GM23338 (cell line): ENCODE measurements at regions not wholly inside any gene's neighbourhood (a gene's known extent, or its start where the extent isn't known, plus 50 kb on each side); places are given as distances from the start of the nearest gene placed in this dataset.

Experiments used
- ATAC-seq: fragments of 200-7000 bp; cut with Tn5 transposase; 3 replicates; pipeline ENCODE4 v1.9.1; 2020
- DNase-seq: peaks from one replicate; pipeline ENCODE4 v3.0.0-alpha.2; 2015; ENCODE audit warnings: low spot score
- H2AFZ ChIP-seq: fragments of 200-600 bp; sonication (generic); 2 replicates; pipeline ENCODE4 v1.8.0; 2016; ENCODE audit warnings: antibody characterized with exemption, mild to moderate bottlenecking, moderate library complexity
- H3F3A ChIP-seq: fragments of 200-600 bp; sonication (generic); replicated peaks from 2 replicates; pipeline ENCODE4 v1.8.0; 2017; ENCODE audit warnings: antibody characterized with exemption, mixed run types, low read depth
- H3K27ac ChIP-seq: fragments of 200-600 bp; sonication (generic); 2 replicates; pipeline ENCODE4 v1.6.1; 2016; ENCODE audit warnings: low read depth
- H3K27me3 ChIP-seq: fragments of 200-600 bp; sonication (generic); 2 replicates; pipeline ENCODE4 v1.8.0; 2016; ENCODE audit warnings: mild to moderate bottlenecking, mixed run types, moderate library complexity; ENCODE audit not compliant: insufficient read depth
- H3K36me3 ChIP-seq: fragments of 200-600 bp; sonication (generic); 2 replicates; pipeline ENCODE4 v1.8.0; 2016; ENCODE audit warnings: mild to moderate bottlenecking; ENCODE audit not compliant: insufficient read depth
- H3K4me1 ChIP-seq: fragments of 200-600 bp; sonication (generic); 2 replicates; pipeline ENCODE4 v1.8.0; 2016; ENCODE audit warnings: mild to moderate bottlenecking, moderate library complexity; ENCODE audit not compliant: insufficient read depth
- H3K4me2 ChIP-seq: fragments of 200-600 bp; sonication (generic); 2 replicates; pipeline ENCODE4 v1.7.1; 2017; ENCODE audit warnings: mixed run types
- H3K4me3 ChIP-seq: fragments of 200-600 bp; sonication (generic); 2 replicates; pipeline ENCODE4 v1.6.1; 2016; ENCODE audit warnings: mixed run types
- H3K79me2 ChIP-seq: fragments of 200-600 bp; sonication (generic); replicated peaks from 2 replicates; pipeline ENCODE4 v1.8.0; 2017; ENCODE audit warnings: mild to moderate bottlenecking; ENCODE audit not compliant: insufficient read depth
- H3K9me2 ChIP-seq: fragments of 200-600 bp; sonication (generic); 2 replicates; pipeline ENCODE4 v1.8.0; 2017; ENCODE audit not compliant: insufficient read depth
- H4K20me1 ChIP-seq: fragments of 200-600 bp; sonication (generic); replicated peaks from 2 replicates; pipeline ENCODE4 v1.8.0; 2017; ENCODE audit warnings: mild to moderate bottlenecking; ENCODE audit not compliant: insufficient read depth
- H3K27ac Mint-ChIP-seq: 2 replicates; pipeline ENCODE4 v1.8.0; 2020; ENCODE audit warnings: inconsistent platforms, mild to moderate bottlenecking, moderate library complexity, mixed read lengths
- H3K27me3 Mint-ChIP-seq: 3 replicates; pipeline ENCODE4 v1.8.0; 2022; ENCODE audit warnings: low read depth, mild to moderate bottlenecking, moderate library complexity, mixed read lengths, inconsistent platforms; ENCODE audit not compliant: insufficient read depth, poor library complexity
- H3K36me3 Mint-ChIP-seq: 3 replicates; pipeline ENCODE4 v1.8.0; 2021; ENCODE audit warnings: low read depth, mild to moderate bottlenecking, inconsistent platforms, moderate library complexity, mixed read lengths
- H3K4me1 Mint-ChIP-seq: 3 replicates; pipeline ENCODE4 v1.8.0; 2020; ENCODE audit warnings: mild to moderate bottlenecking, inconsistent platforms, mixed read lengths
- H3K4me3 Mint-ChIP-seq: 3 replicates; pipeline ENCODE4 v1.8.0; 2021; ENCODE audit warnings: moderate library complexity, mild to moderate bottlenecking, inconsistent platforms, mixed read lengths
- H3K9me3 Mint-ChIP-seq: 3 replicates; pipeline ENCODE4 v1.8.0; 2020; ENCODE audit warnings: moderate library complexity, mild to moderate bottlenecking, inconsistent platforms, mixed read lengths
- CTCF ChIP-seq, 2 experiments: fragments of 200-600 bp in 1 of 2; sonication (generic) in 1 of 2; conservative IDR thresholded peaks; 2 replicates each; pipeline versions ENCODE4 v1.5.1 to v1.6.1; 2016 to 2017; ENCODE audit warnings: antibody characterized with exemption in 2 of 2, low read depth in 2 of 2, mild to moderate bottlenecking in 2 of 2, moderate library complexity in 1 of 2
- NANOG ChIP-seq: IDR thresholded peaks from 2 replicates; pipeline ENCODE4 v1.6.1; 2016; ENCODE audit warnings: antibody characterized with exemption, borderline replicate concordance
- POLR2AphosphoS5 ChIP-seq: IDR thresholded peaks from 2 replicates; pipeline ENCODE4 v1.6.1; 2016; ENCODE audit warnings: antibody characterized with exemption, low read depth
- STAT1 ChIP-seq: IDR thresholded peaks from one replicate; pipeline ENCODE4 v1.6.1; 2016; ENCODE audit warnings: antibody characterized with exemption; ENCODE audit not compliant: unreplicated experiment
- ZNF114 ChIP-seq: fragments of 250-450 bp; sonication (Bioruptor Pico); IDR thresholded peaks from 2 replicates; pipeline ENCODE4 v1.5.0; 2020; ENCODE audit warnings: mild to moderate bottlenecking, moderate library complexity
- ZNF331 ChIP-seq: fragments of 250-450 bp; sonication (Bioruptor Pico); IDR thresholded peaks from 2 replicates; pipeline ENCODE4 v1.5.0; 2020; ENCODE audit warnings: low read depth, mild to moderate bottlenecking, moderate library complexity
- ZNF462 ChIP-seq: fragments of 250-450 bp; sonication (Bioruptor Pico); IDR thresholded peaks from 2 replicates; pipeline ENCODE4 v1.5.0; 2020; ENCODE audit warnings: mild to moderate bottlenecking, moderate library complexity

GRCh38 chr15:69647142-69647513, 194.5 kb downstream of the RPLP1 start:
- H3K9me2 ChIP-seq: no peaks in the 10 kb centered on the region
- Mint-ChIP-seq H3K4me3 (no peak overlapping the region), H3K36me3 (no peaks in the 10 kb centered on the region), H3K27me3 (peaks cover 4% of the 10 kb centered on the region), H3K4me1 (peaks cover 37% of the 10 kb centered on the region), H3K27ac (no peak overlapping the region), H3K9me3 (no peaks in the 10 kb centered on the region)
- ATAC-seq (peak; percentile 33), DNase-seq (peak; percentile 20)
- no peak overlapping the region for H3K27ac ChIP-seq
- no peak overlapping the region for H3K4me3 ChIP-seq
- no peak for TF ChIP-seq STAT1
- no peak for TF ChIP-seq POLR2AphosphoS5
- TF ChIP-seq ZNF462 (CRISPR knock-in tag): peak; percentile 36; the same call in 1 of the 2 replicates
- no peak for TF ChIP-seq CTCF (conservative IDR thresholded peaks at IDR 0.05; ENCODE audit: low read depth in 2 of 2)
- no peaks in the 10 kb centered on the region for H3K79me2 ChIP-seq
- H3F3A ChIP-seq: no peaks in the 10 kb centered on the region
- H3K36me3 ChIP-seq: no peaks in the 10 kb centered on the region
- H2AFZ ChIP-seq: peak overlapping the region; percentile 75
- no peaks in the 10 kb centered on the region for H4K20me1 ChIP-seq
- H3K4me2 ChIP-seq: peak overlapping the region; percentile 49
- H3K27me3 ChIP-seq: no peaks in the 10 kb centered on the region
- H3K4me1 ChIP-seq: peaks cover 30% of the 10 kb centered on the region

- DNase-seq (peak; percentile 56), ATAC-seq (peak; percentile 53)
- no peaks in the 10 kb centered on the region for H3K9me2 ChIP-seq
- no peak overlapping the region for H3K4me3 ChIP-seq
- Mint-ChIP-seq H3K27ac (peak overlapping the region; percentile 64), H3K4me1 (peaks cover 37% of the 10 kb centered on the region), H3K9me3 (no peaks in the 10 kb centered on the region), H3K4me3 (no peak overlapping the region), H3K36me3 (no peaks in the 10 kb centered on the region), H3K27me3 (peaks cover 3% of the 10 kb centered on the region)
- no peaks in the 10 kb centered on the region for H3K79me2 ChIP-seq
- no peaks in the 10 kb centered on the region for H3F3A ChIP-seq
- no peaks in the 10 kb centered on the region for H3K36me3 ChIP-seq
- peak overlapping the region; percentile 80; the same call in 1 of the 2 replicates for H3K27ac ChIP-seq
- no peaks in the 10 kb centered on the region for H4K20me1 ChIP-seq
- peak overlapping the region; percentile 93; the same call in 1 of the 2 replicates for H2AFZ ChIP-seq
- H3K4me2 ChIP-seq: peak overlapping the region; percentile 66
- no peaks in the 10 kb centered on the region for H3K27me3 ChIP-seq
- H3K4me1 ChIP-seq: peaks cover 30% of the 10 kb centered on the region
- TF ChIP-seq ZNF114 (CRISPR knock-in tag) (no peak), POLR2AphosphoS5 (no peak), ZNF331 (CRISPR knock-in tag) (no peak), NANOG (no peak)
Observed at GRCh38 chr15:69648212-69648611, 195.6 kb downstream of the RPLP1 start.
